ENCODE measurements at regions not wholly inside any gene's neighbourhood (a gene's known extent, or its start where the extent isn't known, plus 50 kb on each side); places are given as distances from the start of the nearest gene placed in this dataset.

- DNase-seq = peak; percentile 6
Measured at GRCh38 chr18:46325895-46326294, 221.7 kb downstream of the HAUS1 start.

GRCh38 chr18:46329736-46330246, 225.6 kb downstream of the HAUS1 start:
- peak; percentile 6 for DNase-seq

DNA sequence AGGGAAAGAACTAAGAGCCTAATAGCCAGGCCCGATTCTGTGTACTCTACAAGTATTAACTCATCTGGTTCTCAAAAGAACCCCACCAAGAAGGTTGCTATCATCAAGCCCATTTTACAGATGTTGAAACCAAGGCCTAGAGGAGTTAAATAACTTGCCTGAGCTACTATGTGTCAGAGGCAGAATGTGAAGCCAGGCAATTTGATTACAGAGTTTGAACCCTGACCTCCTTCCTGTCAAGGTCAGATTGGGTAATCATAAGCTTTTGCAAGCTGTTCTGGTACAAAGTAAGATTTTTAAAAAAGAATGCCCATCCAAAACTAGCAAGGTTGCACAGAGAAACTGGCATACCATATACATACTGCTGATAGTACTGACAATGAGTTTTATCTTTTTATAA, 227.1 kb downstream of the HAUS1 start:
- no peak for DNase-seq

DNA sequence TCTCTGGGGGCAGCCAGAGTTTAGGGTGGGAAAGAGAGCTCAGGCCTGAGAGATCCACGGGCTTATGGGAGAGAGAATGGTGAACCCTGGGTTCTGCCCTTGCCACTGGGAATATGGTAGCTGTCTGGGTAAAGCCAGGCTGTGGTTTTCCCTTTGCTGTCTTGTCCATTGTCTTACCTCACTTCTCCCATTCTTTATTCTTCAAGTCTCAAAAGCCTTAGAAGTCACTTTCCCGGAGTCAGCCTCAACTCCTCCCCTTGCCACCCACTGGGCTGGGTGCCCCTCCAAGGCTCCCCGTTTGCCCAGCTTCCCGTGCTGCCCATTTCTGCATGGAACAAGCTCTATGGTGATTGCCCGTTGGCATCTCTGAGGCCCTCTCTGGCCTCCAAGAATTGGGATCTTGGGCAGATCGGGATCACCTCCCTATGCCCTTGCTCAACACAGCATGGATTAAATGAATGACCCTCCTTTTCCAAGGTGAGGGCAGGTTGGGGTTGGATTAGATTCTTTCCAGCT, 228.2 kb downstream of the HAUS1 start:
- peak; percentile 5 for DNase-seq

DNA sequence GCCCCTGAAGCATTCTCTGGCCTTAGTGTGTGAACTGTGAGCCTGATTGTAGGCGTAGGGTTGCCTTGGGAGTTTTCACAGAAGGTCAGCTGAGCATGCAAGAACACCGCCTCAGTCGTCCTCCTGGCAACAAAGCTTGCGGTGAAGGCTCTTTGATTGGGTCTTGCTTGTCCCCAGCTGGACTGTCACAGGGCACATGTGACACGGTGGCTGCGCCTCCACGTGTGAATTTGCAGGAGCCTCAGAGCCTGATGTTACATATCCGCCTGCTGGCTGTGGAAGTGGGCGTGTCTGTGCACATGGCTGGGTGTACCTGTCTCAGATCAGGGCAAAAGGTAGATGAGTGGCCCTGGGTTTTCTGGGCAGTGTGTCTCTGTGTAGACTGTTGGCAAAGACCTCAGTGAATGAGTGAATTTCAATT, 228.7 kb downstream of the HAUS1 start:
- DNase-seq = no peak

DNA sequence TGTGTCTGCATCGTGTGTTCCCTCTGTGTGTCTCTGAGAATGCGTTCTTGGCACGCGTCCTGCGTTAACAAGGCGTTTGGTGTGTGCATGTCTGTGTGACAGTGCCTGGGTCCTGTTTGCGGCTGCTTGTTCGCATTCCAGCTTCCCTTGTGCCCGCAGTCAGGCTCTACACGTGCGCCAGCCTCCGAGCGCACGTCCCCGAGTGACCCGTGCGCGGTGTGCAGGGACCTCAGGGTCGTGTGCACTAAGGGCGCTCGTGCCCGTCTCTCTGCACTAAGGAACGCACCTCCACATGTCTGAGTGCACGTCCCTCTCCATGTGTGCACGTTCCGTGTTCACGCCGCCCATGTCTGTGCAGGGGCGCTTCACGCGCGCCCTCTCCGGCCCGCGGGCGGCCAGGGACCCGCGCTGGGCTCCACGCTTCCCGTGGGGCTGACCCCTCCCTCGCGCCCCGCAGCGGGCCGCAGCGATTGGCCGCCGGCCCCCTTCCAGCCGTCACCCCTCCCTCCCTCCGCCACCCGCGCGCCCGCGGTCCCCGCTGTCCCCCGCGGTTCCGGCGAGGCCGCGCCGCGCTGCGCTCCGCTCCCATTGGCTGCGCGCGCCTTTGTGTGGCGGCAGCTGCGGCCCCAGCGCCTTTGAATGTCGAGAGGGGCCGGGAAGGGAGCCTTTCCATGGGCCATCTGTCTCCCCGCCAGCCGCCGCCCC, 229.4 kb downstream of the HAUS1 start:
- peak; percentile 71 for DNase-seq

GRCh38 chr18:46334868-46335281, 230.7 kb downstream of the HAUS1 start:
- peak; percentile 71 for DNase-seq

GRCh38 chr18:46335534-46336101, 231.4 kb downstream of the HAUS1 start:
- peak; percentile 84 for DNase-seq

GRCh38 chr18:46336278-46337111, 232.3 kb downstream of the HAUS1 start:
- DNase-seq = no peak

- DNase-seq = no peak
Measured at GRCh38 chr18:46337271-46337670, 233.1 kb downstream of the HAUS1 start.

DNA sequence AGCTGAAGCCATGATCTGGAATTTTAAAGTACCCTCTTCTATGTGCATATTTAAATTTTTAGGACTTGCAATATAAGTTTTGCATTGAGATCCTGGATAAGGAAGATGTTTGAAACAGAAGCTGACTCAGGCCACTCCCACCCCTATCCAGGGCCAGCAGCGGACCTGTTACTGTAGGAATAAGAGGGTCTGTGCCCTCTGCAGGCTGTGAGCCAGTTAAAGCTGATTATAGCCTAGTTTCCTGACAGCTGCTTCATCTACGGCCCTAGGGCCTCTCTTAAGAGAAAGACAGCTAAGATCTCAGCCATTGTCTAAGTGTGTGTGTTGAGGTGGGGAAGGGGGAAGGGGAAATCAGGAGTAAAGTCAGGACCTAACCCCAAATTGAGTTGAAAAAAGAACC, 234.0 kb downstream of the HAUS1 start:
- no peak for DNase-seq

DNA sequence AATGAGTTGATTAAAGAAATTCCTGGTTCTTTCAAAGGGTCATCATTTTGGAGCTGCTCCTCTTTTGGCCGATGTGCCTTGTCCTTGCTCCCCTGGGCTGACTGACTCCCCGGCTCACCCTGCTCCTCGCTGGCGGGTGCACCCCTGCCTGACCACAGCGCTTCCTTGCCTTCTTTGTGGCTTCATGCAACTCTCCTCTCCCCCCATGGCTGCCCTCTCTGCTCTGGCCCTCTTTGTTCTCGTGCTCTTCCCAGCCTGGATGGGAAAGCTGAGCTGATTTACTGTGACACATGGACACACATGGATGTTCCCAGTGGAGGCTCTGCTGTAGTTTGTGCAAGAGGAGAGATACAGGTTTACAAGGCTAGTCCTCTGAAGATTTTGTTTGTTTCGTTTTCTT, 234.6 kb downstream of the HAUS1 start:
- no peak for DNase-seq

DNA sequence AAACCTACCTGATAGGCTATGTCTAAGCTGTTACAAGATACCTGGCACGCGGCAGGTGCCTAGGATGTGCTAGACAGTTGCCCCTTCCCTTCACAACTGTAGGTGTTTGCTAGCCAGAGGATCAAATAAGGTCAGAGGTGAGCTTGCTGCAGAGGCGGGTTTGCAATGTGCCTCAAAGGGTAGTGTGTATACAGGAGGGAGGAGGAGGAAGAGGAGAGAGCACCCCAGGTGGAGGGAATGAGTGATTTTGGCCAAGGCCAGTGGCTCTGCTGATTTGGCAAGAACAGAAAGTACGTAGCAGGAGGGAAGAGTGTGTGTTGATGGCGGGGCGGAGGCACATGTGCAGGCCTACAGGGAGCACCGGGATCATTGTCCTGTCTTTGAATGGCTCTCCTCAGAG, 236.5 kb downstream of the HAUS1 start:
- no peak for DNase-seq

- no peak for DNase-seq
Measured at GRCh38 chr18:46341986-46342525, 237.9 kb downstream of the HAUS1 start.

- no peak for DNase-seq
Measured at GRCh38 chr18:46343456-46343855, 239.3 kb downstream of the HAUS1 start.

GRCh38 chr18:46343931-46344372, 239.8 kb downstream of the HAUS1 start:
- DNase-seq = peak; percentile 44

DNA sequence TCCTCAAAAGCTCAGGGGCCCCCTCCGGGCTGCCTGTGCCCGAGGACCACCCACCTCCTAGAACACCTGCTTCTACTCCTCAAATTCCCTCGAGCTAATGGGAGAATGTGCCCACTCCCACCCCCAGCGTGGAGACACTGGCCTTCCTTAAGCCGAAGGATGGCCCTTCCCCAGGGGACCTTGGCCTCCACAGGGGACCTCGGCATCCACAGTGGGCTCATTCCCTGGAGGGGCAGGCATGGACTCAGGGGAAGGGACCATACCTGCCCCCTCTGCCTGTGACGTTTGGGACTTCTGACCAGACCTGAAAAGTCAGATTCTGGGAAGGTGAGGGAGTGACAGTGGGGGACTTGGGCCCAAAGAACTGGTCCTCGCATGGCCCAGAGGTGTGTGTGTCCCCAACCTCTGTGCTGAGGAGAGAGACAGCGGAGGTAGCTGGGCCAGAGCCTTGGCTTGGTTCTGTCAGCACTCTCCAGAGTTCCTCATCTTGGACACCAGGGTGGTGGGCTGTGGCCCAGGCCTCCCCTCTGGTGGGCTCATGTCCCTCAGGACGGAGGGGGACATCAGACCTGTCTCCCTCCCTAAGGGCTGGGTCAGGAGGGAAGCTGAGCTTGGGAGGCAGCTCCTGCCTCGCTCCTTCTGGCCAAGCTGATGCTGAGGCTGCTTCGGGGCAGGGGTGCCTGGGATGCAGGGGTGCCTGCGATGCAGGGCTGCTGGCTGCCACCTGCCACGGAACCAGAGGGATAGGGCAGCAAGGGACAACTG, 240.4 kb downstream of the HAUS1 start:
- no peak for DNase-seq

- no peak for DNase-seq
Measured at GRCh38 chr18:46345181-46345465, 240.9 kb downstream of the HAUS1 start.

GRCh38 chr18:46346213-46346612, 242.0 kb downstream of the HAUS1 start:
- no peak for DNase-seq

DNA sequence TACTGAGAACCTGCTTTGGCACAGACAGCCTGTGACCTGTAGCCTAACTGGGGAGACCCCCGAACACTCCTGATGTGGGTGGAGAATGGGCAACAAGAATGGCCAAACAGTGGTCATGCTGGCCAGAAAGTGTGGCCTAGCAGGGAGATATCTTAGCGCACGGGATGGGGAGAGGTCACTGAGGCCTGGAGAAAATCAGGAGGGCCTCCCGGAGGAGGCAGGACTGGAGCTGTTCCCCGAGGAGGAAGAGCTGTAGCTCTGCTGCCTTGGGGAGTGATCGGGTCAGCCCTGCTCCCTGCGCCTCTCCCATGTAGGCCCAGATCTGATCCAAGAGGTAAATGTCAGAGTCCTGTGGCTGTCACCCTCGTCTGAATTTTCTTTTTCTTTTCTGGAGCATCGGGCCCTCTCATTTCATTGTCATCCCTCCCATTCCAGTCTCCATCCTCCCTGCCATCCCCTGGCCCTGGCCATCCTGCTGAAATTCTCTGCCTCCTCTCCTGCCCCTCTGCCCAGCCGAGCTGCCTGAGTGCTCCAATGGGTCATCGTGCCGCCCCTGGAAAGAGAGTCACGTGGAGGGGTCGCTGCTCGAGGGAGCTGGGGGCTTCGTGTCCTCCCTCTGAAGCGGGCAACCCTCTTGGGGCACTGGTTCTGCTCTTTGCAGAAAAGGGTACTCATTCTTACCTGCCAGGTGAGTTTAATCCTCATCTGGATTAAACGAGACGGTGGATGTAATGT, 242.9 kb downstream of the HAUS1 start:
- DNase-seq = no peak

GRCh38 chr18:46350598-46351159, 246.5 kb downstream of the HAUS1 start:
- no peak for DNase-seq

Data from right hindlimb (tissue), 1 donor.